ENCODE measurements at regions not wholly inside any gene's neighbourhood (a gene's known extent, or its start where the extent isn't known, plus 50 kb on each side); places are given as distances from the start of the nearest gene placed in this dataset.

- ATAC-seq: no peak
- no peak for FAIRE-seq
- no peak overlapping the region for H3K27ac ChIP-seq (ENCODE audit: extremely low read length, insufficient read depth, low read length)
- POLR2A ChIA-PET: no interaction called here
- BruUV-seq (replicated peaks): no TSS peak
- intact Hi-C loops (cut with micrococcal nuclease; ENCODE audit: unreplicated experiment): no loop called here
- TF ChIP-seq ZNF780A (CRISPR knock-in tag; IDR thresholded peaks at IDR 0.05) (no peak), POLR2AphosphoS2 (IDR thresholded peaks at IDR 0.05; ENCODE audit: low read depth, low read length) (no peak), KLF13 (CRISPR knock-in tag; IDR thresholded peaks at IDR 0.05) (no peak), ZNF75D (CRISPR knock-in tag; IDR thresholded peaks at IDR 0.05; ENCODE audit: borderline replicate concordance) (no peak), LCORL (IDR thresholded peaks at IDR 0.05) (no peak), LCORL (CRISPR knock-in tag; IDR thresholded peaks at IDR 0.05) (no peak), ZNF777 (CRISPR knock-in tag; IDR thresholded peaks at IDR 0.05) (no peak), GMEB1 (CRISPR knock-in tag; IDR thresholded peaks at IDR 0.05; ENCODE audit: borderline replicate concordance) (no peak), ZBTB14 (CRISPR knock-in tag; IDR thresholded peaks at IDR 0.05) (no peak), ZNF891 (CRISPR knock-in tag; IDR thresholded peaks at IDR 0.05) (no peak), HMGA1 (CRISPR knock-in tag; conservative IDR thresholded peaks at IDR 0.05) (no peak), ZNF619 (CRISPR knock-in tag; IDR thresholded peaks at IDR 0.05) (no peak), ZFX (CRISPR knock-in tag; IDR thresholded peaks at IDR 0.05; ENCODE audit: low read depth) (no peak), HNRNPK (IDR thresholded peaks at IDR 0.05; ENCODE audit: low read depth, low read length, poor library complexity, severe bottlenecking) (no peak), ZNF562 (CRISPR knock-in tag; IDR thresholded peaks at IDR 0.05; ENCODE audit: borderline replicate concordance) (no peak), TRIM24 (CRISPR knock-in tag; IDR thresholded peaks at IDR 0.05) (no peak)
- H3K9ac ChIP-seq (ENCODE audit: insufficient read depth, low read depth, low read length): no peak overlapping the region
- no peaks in the 10 kb centered on the region for H3K9me3 ChIP-seq (ENCODE audit: low read length)
- no peaks in the 10 kb centered on the region for H3K79me2 ChIP-seq (ENCODE audit: insufficient read depth, low read length)
- in situ Hi-C loops (cut with HindIII; ENCODE audit: extremely low pct_ligation_motif_present, low pct_unique_long_range_greater_than_20kb): no loop called here
- CTCF ChIA-PET (ENCODE audit: low intra/inter-chr PET ratio, low total read pairs): no interaction called here
- WGBS (ENCODE audit: low lambda C conversion rate): 97% methylated on average over 4 of the region's 5 CpGs
- no peak overlapping the region for H2AFZ ChIP-seq (ENCODE audit: low read length)
- H3K4me3 ChIP-seq (replicated peaks in 1 of 3; ENCODE audit: insufficient read depth in 1 of 3, low read depth in 2 of 3, low read length in 3 of 3): no peak overlapping the region
- no peak for DNase-seq (ENCODE audit: low spot score)
- peaks cover 8 to 10% of the 10 kb centered on the region in 2 experiments; a peak in 3 of 5 replicates for H3K36me3 ChIP-seq (replicated peaks in 1 of 2; ENCODE audit: control insufficient read depth in 1 of 2, insufficient read depth in 2 of 2, low read length in 2 of 2)
- H3K27me3 ChIP-seq (ENCODE audit: control insufficient read depth in 1 of 2, insufficient read depth in 2 of 2, low read length in 2 of 2): no peaks in the 10 kb centered on the region
- no peak overlapping the region for H3K4me2 ChIP-seq (ENCODE audit: low read depth, low read length)
- H3K4me1 ChIP-seq (ENCODE audit: insufficient read depth, low read length): no peaks in the 10 kb centered on the region
- peaks cover 3% of the 10 kb centered on the region; the same call in 1 of the 2 replicates for H4K20me1 ChIP-seq (ENCODE audit: insufficient read depth, low read length)
Measured at GRCh38 chr11:70720281-70720680, 322.0 kb downstream of the CTTN start.
